HG02623 (cell line): ENCODE measurements at regions not wholly inside any gene's neighbourhood (a gene's known extent, or its start where the extent isn't known, plus 50 kb on each side); places are given as distances from the start of the nearest gene placed in this dataset.

Source experiments
- ATAC-seq: cut with Tn5 transposase; IDR thresholded peaks from one replicate; pipeline ENCODE4 v1.9.1; 2021; ENCODE audit warnings: moderate library complexity; ENCODE audit not compliant: unreplicated experiment

DNA sequence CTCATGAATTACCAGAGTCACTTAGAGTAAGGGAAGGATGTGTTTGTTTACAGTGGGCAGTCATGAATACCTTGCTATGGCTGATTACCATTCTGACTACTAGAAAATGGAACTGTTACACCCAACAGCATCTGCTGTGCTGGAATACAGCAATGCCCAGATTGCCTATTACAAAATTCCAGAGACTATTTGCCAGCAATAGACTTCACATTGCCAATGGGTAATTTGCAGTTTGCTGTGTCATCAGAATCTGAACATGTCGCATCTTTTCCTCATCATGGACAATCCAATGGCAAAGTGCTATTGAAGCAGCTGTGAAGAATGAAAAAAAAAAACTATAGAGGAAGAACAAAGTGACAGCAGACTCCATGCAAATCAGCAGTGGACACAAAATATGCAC is 356.6 kb downstream of the CXXC4 start:
- no peak for ATAC-seq

DNA sequence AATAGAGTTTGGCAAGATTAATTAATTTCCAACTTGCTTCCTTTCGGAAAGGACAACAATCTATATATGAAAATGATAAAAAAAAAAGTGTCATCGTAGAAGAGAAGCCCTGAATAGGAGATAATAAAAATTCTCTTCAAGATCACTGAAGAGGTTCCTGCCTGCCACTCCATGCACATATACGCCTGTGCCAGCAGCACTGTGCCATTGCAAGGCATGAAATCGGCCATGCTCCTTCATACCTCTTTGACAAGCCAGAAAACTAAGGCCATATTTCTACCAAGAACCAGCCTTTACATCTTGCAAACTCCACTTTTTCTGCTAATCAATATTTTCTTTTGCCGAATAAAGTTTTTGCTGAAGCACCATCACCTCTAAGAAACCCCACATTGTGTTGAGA is 365.5 kb downstream of the CXXC4 start:
- no peak for ATAC-seq

DNA sequence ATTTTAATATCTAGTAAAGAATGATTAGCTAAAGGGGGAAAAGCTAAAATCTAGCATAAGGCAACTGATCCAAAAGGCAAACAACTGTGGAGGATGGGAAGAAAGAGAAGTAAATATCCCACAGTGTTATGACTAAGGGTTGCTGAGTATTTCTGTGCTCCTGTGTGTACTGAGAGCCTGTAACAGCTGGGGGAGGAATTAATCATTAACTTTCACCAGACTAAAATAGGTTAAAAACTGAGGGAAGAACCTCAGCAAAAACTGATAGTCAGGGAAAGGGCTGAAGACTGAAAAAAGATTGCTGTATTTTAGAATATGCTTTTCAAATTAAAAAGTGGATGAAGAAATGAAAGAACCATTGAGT is 365.9 kb downstream of the CXXC4 start:
- no peak for ATAC-seq

DNA sequence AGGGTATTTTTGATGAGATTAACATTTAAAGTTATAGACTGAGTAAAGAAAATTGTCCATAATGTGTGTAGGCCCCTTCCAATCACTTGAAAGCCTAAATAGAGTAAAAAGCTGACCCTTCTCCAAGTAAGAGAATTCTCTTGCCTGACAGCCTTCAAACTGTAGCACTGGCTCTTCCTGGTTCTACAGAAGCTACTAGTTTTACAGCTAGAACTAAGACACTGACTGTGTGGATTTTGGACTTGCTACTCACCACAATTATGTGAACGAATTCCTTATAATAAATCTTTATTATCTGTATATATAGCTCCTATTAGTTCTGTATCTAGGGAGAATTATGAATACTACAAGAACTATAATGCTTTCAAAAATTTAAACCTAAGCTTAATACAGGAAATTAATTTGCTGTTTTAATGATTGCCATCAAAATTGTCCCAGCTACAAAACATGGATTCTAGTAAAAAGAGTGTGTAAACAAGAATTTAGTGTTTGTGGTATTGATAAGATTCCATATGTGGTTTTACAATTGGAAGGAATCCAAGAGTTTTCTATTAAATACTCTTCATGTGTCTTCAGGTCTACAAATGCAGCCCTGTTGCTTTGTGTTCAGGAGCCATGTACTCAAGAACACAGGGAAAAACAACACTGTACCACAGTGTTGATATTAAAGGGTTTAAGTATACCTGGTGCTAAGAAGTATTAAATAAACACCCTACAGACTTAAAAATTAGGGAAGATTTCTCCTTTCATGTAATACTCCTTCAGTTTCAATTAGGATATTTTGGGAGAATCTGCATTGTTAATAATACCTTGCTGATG is 366.5 kb downstream of the CXXC4 start:
- no peak for ATAC-seq

DNA sequence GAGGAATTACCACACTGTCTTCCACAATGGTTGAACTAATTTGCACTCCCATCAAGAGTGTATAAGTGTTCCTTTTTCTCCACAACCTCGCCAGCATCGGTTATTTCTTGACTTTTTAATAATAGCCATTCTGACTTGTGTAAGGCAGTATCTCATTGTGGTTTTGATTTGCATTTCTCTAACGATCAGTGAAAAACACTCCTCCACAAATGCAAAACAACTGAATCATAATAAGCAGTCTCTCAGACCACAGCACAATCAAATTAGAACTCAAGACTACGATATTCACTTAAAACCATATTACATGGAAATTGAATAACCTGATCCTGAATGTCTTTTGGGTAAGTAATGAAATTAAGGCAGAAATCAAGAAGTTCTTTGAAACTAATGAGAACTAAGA is 371.7 kb downstream of the CXXC4 start:
- ATAC-seq, result no peak

DNA sequence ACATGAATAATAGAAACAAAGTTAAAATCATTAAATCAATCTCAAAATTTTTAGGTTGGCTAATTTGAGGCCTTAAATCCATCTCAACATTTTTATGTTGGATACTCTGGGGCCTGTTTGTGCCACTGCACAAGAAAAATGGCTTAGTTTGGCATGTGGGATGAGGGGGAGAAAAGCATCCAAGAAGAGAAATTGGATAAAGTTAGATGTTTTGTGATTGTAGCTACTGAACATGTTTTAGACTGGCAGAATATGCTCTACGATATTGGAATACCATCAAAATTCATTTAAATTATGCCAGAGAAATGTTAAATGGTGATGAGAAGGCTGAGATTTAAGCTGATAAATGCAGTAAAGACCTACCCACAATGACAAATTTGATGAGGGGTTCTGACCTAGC is 376.9 kb downstream of the CXXC4 start:
- ATAC-seq, result no peak

DNA sequence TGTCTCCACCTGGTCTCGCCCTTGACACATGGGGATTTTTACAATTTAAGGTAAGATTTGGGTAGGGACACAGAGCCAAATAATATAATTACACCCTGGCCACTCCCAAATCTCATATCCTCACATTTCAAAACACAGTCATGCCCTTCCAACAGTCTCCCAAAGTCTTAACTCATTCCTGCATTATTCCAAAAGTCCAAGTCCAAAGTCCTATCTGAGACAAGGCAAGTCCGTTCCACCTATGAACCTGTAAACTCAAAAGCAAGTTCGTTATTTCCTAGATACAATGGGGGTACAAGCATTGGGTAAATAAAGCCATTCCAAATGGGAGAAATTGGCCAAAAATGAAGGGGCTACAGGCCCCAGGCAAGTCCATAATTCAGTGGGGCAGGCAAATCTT is 380.8 kb downstream of the CXXC4 start:
- ATAC-seq, result no peak

DNA sequence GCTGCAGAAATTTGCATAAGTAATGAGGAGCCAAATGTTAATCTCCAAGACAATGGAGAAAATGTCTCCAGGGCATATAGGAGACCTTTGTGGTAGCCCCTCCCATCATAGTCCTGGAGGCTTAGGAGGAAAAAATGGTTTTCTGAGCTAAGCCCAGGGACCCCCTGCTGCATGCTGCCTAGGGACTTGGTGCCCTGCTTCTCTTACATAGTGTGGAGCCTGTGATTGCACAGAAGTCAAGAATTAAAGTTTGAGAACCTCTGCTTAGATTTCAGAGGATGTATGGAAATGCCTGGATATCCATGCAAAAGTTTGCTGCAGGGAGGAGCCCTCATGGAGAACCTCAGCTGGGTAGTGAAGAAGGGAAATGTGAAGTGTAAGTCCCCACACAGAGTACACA is 379.4 kb upstream of the TACR3 start:
- ATAC-seq, result no peak

DNA sequence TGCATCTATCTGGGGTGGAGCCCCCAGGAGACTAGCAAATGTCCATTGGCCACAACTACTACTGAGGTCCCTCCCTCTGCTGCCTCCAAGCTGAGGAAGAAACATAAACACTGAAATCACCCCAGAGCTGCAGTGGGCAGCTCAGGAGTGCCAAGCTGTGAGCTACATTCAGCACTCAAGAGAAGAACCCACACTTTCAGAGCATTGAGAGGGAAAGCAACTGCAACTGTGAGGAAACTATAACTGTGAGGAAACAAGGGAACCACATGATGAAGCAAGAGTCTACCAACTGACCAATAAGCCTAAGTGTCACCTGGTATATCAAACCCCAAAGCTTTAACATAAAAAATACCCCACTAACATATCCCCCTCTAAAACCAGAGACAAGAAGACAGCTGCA is 373.5 kb upstream of the TACR3 start:
- ATAC-seq, result no peak

DNA sequence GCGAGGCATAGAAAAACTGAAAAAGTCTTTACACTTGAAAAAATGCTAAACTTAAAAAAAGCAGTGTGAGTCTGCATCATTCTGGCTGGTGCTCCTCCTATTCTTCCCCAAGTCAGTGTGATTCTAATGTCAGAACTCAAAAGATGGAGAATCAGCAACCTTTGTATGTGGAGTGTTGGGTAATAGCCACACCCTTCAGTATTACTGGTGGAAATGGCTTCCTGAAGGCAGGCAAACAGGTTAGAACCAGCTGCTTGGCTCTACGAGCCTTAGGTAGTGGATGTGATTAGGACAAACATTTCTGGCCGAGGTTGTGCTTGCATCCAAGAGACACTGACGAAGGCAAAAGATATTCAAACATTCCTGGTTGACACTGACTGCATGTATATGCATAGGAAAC is 353.4 kb upstream of the TACR3 start:
- no peak for ATAC-seq

DNA sequence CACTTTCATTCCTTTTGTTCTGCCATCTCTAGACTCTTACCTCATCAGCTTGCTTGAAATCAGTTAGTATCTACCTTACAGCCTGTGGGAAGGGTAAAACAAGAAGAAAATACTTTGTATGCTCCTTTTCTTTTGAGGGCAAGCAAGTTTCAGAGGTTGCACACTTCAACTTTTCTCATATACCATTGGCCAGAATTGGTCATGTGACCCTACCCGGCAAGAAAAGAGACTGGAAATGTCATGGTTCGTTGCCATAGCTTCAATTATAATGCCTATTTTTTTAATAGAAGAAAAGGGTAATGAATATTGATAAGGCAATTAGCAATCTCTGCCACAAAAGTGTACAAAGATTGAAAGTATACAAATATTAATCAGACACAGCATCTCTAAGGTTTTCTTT is 346.7 kb upstream of the TACR3 start:
- no peak for ATAC-seq

DNA sequence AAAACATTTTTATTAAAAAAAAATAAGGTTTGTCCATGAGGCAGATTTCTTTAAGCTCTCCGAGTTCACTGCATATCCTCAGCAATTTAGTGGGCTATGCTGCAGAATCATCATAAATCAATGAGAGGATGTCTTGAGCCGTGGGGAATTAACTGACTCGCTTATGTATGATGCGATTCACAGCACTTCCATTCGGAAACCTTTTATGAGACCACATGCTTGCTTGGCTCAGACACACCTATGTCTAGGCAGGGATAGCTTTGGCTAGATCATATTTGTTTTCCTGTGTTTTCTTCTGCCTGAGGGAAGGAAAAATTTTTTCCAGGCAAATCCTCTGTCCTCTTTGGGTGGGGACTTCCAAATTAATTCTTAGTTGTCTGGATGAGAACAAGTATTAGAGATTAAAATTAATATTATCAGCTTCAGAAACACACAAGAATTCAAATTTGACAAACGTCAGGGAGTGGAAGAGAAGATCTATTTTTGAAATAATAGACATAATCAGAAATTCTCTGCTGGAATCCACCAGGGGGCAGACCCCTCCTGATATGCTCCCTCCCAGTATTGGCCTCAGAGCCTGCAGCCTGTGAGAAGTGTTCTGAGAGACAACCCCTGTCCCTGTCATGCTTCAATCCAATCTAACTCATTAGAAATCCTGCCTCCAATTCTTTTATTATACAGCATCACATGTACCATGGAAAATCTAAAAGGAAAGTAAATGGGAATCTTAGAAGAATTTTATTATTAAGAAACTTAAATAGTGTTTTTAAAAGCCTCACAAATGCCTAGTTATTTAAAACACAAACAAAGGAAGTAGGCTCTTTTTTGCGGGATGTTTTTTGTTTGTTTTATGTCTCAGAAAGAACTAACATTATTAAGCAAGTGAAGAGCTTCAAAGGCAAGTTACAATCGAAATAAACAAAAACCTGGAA is 345.1 kb upstream of the TACR3 start:
- ATAC-seq, result peak; percentile 78

DNA sequence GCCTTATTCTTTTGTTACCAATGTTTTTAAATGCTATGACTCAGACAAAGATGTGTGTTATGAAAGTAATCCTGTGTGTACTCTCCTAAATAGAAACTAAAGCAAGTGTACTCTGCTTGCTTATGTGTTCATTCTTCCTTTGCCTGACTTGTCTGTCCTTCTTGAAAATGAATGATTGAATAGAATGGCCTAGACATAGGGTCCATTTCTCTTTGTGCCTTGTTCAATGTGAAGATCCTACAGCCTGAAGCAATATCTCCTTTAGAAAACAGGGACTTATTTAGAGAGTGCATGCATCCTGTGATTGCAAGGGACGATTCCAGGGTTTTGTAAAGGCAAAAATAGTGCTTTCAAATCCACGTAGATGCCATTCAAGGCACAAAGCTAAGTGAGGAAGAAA is 343.6 kb upstream of the TACR3 start:
- ATAC-seq, result no peak

DNA sequence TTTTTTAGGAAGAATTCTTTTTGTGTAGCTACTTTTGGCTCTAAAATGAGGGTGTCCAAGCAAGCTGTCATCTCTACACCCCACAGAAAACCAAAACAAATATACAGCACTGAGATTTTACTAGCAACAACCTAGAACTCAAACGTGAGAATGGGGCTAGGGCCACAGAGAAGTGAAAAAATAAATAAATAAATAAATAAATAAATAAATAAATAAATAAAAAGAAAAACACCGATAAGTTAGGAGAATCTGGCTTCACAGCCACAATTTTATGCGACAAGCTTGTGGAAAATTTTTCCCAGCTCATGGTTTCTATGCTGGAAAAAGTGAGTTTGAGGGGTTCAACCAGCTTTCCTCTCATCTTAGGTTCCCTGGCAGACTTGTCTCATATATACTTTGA is 324.6 kb upstream of the TACR3 start:
- ATAC-seq, result no peak

DNA sequence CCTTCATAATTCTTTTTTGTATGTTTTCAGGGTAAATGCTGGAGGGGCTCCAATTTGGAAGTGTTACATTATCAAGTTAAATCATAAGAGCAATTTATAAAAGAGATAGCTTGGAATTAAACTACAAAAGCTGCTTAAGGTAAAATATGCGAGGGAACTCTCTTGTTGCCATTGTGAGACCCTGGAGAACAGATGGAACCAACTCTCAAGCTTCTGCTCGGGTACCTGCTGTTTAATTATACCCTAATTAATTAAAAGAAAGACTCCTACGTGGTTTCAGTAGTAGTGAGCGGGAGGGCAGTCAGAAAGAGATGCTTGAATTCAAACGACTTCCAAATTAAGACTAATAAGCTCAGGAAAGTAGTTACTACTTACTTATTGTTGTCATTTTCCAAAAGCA is 313.1 kb upstream of the TACR3 start:
- ATAC-seq, result no peak

DNA sequence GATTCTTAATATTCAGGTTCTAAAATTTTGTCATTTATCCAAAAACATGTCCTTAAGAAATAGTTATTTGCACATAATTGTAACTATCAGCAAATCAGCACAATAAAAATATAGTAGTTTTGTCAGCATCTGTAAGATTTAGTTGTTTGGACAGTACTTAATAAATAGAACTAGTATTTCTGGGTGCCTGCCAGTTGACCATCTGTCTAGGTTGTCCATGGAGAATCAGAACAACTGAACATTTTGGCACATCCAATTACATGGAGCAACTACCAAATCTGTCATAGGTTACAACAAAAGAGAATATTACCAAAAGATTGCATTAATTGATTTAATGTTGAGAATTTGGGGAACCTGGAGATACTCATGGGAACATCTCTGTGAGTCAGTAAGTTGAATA is 305.5 kb upstream of the TACR3 start:
- no peak for ATAC-seq

DNA sequence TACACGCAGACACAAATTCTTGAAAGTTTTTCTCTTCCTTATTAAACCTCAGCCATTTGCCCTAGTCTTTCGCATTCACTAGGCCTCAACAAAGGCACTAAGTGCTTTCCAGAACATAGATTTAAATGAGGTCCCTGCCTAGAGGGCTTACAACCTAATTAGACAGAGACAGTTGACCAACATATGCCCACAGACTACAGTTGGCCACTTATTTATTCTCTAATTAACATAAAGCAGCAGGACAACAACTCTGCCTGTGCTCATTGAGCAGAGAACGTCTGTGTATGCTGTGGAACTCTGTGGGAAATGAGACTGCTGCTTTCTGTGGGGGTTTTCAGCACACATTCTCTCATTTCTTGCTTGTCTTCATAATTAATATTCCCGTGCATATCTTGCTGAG is 303.0 kb upstream of the TACR3 start:
- no peak for ATAC-seq

DNA sequence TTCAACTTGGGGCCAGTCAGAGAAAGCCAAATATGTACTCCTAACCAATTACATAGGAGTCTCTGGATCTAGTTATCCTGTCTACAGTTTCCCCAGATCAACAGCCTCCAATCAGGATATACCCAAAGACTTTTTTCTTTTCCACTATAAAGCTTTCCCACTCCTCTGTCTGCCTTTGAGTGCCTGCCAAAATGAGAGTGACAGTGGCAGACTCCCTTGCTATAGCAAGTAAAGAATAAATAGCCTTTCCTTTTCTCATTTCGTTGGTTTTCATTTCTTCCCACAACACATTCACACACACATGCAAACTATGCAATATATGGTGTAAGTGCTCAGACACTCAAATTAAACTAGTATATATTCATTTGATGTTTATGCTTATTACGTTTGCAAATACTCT is 302.4 kb upstream of the TACR3 start:
- ATAC-seq, result no peak

DNA sequence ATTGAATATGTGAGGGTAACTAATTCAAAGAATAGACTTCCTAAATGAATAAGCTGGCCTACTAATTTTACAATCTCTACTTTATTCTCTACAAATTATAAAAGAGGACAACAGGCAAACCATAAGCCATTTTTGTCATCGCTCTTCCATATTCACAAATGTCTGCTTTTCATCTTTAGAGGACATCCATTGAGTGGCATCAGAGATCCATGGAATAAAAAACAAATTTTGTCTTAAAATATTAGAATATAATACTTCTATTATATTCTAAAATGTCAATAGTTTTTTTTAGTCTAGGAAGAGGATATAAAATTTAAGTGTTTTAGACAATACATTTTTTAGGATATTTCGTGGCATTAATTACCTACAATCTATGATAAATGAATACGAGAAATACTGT is 300.9 kb upstream of the TACR3 start:
- no peak for ATAC-seq

DNA sequence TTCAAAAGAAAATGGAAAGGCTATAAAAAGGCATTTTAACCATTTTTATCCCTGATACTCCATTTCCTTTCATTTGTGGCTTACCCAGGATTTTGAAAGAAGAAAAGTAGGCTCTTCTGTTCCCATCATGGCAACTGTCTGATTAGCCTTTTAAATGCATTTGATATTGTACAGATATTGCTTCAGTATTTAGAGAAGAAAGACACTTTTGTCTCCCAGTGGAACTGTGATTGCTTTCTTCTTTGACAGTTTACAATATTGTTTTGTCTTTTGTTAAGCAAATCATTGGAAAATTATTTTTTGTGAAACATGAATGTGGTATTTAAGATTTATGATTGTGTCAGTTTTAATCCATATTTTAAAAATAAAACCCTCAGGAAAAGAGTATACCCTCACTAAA is 297.4 kb upstream of the TACR3 start:
- ATAC-seq, result no peak

DNA sequence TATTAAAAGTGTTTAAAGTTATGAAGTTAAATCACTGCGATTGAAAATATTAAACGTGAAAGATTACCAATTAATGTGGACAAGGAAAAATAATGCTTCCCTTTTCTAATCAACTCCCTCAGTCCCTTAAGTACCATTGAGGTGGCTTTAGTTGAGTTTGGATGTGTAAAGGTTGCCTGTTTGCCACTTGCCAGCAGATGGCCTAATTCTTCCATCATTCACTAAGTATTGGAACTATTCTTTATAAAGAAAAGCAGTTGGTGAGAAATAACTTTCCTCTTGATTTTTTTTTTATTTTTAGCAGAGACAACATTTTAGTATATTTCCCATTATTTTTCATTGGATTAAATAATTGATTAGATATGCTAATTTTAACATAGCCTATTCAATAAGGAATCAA is 295.9 kb upstream of the TACR3 start:
- no peak for ATAC-seq

DNA sequence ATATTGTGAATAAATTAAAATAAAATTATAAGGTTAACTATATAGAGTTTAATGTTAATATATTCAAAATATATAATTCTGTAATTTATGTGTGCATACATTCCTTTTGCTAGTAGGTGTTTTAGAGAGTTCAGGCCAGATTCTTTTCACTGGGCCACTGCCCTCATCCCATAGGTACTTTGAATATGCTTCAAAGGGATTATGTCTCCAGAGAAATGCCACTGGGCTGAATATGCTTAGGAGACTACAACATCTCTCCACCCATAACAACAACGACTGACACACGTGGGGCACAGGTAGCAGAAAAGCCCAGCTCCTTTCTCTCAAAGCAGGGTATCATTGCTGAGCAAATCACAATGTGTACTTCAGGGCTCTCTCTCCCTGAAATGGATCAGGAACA is 290.9 kb upstream of the TACR3 start:
- no peak for ATAC-seq
